ENCODE measurements at regions not wholly inside any gene's neighbourhood (a gene's known extent, or its start where the extent isn't known, plus 50 kb on each side); places are given as distances from the start of the nearest gene placed in this dataset.

GRCh38 chr18:78399992-78400503 is 579.6 kb upstream of the SALL3 start:
- no peak for DNase-seq

GRCh38 chr18:78402440-78402839 is 577.2 kb upstream of the SALL3 start:
- no peak for DNase-seq

GRCh38 chr18:78402966-78403365 is 576.7 kb upstream of the SALL3 start:
- DNase-seq: no peak

DNA sequence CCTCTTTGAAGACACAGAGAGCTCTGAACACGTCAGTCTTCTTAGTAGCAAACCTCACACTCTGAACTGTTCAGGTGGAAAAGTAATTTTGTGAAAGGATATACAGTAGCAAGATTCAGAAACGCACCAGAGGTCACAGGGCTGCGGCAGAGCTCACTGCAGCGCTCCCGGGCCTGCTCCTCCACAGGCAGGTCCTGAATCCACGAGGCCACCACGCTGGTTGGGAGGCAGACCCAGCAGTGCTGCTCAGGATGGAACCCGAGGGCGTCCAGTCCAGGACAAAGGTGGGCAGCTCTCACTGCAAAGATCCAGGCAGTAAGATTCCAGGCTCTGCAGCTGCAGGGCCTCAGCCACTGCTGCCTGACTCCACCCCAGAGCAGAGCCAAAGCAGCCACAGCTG is 576.2 kb upstream of the SALL3 start:
- no peak for DNase-seq

GRCh38 chr18:78405763-78406162 is 573.9 kb upstream of the SALL3 start:
- DNase-seq: no peak

DNA sequence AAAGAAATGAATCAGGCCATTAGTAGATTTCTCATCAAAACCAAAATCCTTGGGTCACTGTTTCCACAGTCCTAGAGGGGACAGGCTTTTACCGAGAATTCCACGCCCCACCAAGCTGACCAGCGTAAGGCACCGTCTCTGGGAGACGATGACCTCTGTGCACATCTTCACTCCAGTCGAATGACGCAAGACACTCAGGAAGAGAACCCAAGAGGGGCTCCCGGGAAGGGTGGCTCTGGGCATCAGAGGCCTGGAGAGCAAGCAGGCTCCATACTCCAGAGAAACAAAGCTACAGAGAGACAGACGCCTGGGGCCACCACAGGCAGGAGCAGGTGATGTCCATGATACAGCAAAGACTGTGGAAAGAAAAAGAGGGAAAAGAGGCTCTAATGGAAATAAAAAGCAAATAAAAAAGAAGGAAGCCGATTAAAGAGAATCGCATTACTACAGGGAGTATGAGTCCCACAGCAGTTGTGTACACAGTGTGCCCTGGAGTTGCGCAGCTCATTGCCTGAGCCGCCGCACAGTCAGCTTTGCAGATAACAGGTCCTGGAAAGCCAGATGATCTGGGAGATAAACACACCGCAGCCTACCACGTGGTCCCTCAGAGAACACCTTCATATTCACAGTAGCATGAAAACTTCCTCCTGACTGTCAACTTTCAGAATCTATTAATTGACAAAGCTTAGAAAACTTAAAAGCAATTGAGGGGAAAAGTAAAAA is 572.7 kb upstream of the SALL3 start:
- no peak for DNase-seq

GRCh38 chr18:78407466-78407844 is 572.2 kb upstream of the SALL3 start:
- DNase-seq: no peak

- no peak for DNase-seq
These were observed 571.0 kb upstream of the SALL3 start for GRCh38 chr18:78408623-78409022.

- no peak for DNase-seq
These were observed 569.4 kb upstream of the SALL3 start for GRCh38 chr18:78410094-78410786.

DNA sequence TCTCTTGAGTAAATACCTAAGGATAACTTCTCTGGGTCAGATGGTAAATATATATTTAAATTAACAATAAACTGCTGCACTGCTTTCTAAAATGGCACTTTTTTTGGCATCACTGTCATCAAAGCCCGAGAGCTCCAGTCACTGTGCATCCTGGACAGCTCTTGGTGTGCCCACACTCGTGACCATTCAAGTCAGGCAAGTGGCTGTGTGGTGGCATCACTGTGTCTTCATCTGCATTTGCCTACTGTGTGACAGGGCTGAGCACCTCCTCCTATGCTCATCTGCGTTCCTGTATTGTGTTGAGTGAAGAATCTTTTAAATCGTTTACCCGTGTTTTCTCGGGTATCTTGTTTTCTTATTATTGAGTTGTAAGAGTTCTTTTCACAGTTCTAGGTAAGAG is 568.1 kb upstream of the SALL3 start:
- DNase-seq: no peak

DNA sequence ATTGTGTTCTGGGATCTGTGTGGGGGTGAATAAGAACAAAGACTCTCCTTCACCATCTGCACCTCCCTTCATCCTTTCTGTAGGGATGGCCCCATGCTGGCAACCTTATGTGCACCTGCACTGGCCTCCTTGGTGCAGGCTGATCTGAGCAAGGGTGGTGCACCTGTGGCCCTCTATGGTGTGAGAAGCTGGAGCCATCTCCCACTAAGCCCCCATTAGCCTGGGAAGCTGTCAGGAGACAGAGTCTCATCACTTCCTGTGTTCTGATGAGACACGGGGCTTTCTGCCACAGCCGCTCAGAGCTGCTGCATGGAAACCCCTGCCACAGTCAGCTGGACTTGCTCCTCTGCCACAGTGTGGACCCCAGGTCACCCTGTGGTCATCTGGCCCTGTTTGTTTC is 565.3 kb upstream of the SALL3 start:
- DNase-seq: no peak

DNA sequence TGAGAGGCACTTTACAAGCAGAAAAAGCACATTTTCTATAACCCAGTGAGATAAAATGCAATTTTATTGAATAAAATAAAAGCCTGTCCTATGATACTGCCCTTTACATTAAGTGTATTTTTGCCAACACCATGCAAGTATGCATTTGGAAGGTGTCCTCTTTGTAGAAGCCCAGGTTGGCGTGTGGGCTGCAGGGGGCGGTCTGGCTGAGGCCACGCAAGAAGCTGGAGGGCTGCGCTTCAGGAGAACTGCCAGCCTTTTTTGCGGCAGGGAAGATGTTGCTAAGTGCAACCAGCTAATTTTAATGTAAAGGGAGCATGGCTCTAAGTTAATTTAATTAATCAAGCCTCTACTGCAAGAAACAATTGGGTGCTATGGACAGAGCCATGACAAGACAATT is 562.8 kb upstream of the SALL3 start:
- DNase-seq: no peak

DNA sequence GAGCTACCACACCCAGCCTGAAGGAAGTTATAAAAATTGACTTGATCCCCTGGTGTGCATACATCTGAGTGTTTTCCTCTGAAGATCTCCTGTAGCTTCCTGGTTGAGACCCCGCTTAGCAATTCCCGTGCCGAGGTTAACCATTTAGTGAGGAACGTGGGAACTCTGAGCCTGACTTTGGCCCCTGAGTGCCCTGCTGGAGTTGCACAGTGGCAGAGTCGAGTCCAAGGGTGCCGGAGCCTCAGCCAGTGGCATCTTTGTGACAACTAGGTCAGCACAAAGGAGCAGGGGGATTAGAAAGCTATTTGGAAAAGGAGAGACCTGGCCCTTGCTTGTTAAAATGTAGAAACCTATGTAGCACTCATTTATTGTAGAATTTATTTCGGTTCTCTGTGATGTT is 561.2 kb upstream of the SALL3 start:
- no peak for DNase-seq

GRCh38 chr18:78419171-78419570 is 560.4 kb upstream of the SALL3 start:
- DNase-seq: no peak

DNA sequence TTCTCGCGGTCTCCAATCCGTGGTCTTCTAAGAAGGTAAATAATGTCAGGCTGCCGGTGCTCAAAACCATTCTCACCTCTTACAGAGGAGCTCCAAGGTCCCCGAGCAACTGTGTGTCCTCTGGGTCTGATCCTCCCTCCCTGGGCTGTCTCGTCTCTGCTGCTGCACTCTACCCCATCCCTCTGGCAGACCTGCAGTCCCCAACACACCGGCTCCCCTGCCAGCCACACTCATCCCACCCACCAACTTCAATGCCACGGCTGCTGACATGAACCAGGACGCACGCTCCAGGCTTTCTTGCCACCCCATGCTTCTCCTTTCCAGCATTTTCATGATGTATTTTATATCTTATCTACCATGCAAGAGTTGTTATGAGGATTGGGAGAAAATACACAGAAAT is 559.5 kb upstream of the SALL3 start:
- no peak for DNase-seq

DNA sequence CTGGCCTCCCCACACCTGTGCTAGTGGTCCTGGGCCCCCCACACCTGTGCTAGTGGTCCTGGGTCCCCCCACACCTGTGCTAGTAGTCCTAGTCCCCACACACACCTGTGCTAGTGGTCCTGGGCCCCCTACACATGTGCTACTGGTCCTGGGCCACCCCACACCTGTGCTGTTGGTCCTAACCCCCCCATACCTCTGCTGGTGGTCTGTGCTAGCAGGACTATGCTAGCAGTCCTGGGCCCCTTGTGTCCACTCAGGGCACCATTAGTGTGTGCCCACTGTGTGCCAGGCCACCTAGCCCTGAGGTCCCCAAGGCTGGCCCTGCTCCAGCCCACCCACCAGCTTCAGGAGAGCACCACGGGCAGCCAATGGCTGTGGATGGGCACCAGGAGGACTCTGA is 558.2 kb upstream of the SALL3 start:
- no peak for DNase-seq

- DNase-seq: no peak
These were observed 557.3 kb upstream of the SALL3 start for GRCh38 chr18:78422336-78422735.

DNA sequence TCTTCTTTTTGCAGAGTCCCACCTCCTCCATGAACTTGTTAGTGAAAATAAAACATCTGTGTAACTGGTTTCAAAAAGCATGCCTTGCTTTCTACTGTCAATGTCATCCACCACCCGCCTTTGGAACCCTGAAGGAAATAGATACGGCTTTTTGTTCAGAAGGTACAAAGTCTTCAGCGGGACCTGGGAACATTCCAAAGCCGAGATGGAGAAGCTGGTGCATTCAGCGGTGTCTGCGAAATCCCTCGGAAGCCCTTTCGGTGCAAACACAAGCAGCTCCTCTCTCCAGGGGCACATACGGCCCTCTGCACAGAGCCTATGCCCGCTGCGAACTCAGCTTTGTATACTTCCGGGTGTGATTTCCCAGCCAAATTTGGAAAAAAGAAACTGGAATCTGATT is 555.8 kb upstream of the SALL3 start:
- DNase-seq: no peak

DNA sequence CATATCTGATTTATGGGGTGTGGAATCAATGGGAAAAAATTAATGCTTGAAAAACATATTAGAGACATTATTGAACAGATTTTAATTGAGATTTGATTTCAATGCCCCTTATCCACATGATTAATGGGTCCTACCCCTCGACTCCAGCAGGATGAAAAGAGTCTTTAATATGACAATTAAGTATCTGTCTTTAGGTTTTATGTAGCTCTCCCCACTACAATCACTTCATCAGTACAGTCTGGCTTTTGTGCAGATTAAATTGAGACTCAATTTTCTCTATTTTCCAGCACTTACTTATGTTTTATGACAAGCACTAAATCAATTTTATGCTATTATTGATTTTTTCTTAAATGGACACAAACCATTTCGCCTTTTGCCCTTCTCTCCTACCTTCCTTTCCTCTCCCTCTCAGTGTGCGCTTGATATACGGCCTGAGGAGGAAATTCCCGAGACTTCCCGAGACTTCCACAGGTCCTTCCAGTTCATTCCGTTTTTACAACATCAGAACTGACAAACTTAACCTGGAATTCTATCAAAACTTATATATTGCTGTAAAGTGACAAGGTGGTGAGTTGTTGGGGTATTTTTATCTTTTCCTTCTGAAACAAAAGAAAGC is 555.1 kb upstream of the SALL3 start:
- DNase-seq: no peak

GRCh38 chr18:78425019-78425412 is 554.6 kb upstream of the SALL3 start:
- no peak for DNase-seq

- DNase-seq: no peak
These were observed 552.5 kb upstream of the SALL3 start for GRCh38 chr18:78427081-78427480.

GRCh38 chr18:78429127-78430108 is 550.2 kb upstream of the SALL3 start:
- DNase-seq: no peak

Data from CD4-positive, alpha-beta T cell treated with Interleukin-15 for 1 hour (primary cell).